GM21447 (cell line): ENCODE measurements at regions not wholly inside any gene's neighbourhood (a gene's known extent, or its start where the extent isn't known, plus 50 kb on each side); places are given as distances from the start of the nearest gene placed in this dataset.
"Not testable (repeated sequence)": the region's sequence is repeated elsewhere in the genome, so short reads cannot be mapped to it uniquely, and the experiment has no call there.

ENCODE experiments used
- ATAC-seq: cut with Tn5 transposase; IDR thresholded peaks from one replicate; pipeline ENCODE4 v1.9.1; 2021; ENCODE audit not compliant: unreplicated experiment

- not testable (repeated sequence) for ATAC-seq
Measured at GRCh38 chr15:84536181-84536580, 64.6 kb upstream of the ZSCAN2 start.

- ATAC-seq, result not testable (repeated sequence)
Measured at GRCh38 chr15:84544586-84544985, 56.2 kb upstream of the ZSCAN2 start.

GRCh38 chr15:84547150-84547549 lies 53.7 kb upstream of the ZSCAN2 start:
- ATAC-seq, result not testable (repeated sequence)

GRCh38 chr15:84550503-84550902 lies 50.3 kb upstream of the ZSCAN2 start:
- ATAC-seq, result not testable (repeated sequence)
